Panc1 (cell line): ENCODE measurements at regions not wholly inside any gene's neighbourhood (a gene's known extent, or its start where the extent isn't known, plus 50 kb on each side); places are given as distances from the start of the nearest gene placed in this dataset.

Experiments used
- ATAC-seq: fragments of 200-7000 bp; cut with Tn5 transposase; 2 replicates; pipeline ENCODE4 v1.9.1; 2020; ENCODE audit warnings: mild to moderate bottlenecking, moderate library complexity
- BruUV-seq: library from RNA; stranded (reverse); fragments of 400-500 nt; replicated peaks from 2 replicates; lab custom pipeline; 2021; lab: Mats Ljungman, UMichigan
- CTCF ChIA-PET: fragments of 300-600 bp; sonication (Branson Sonifier 250); formaldehyde crosslinking; loops from one replicate; lab custom pipeline; 2022; ENCODE audit warnings: antibody characterized with exemption; lab: Charles Lee
- POLR2A ChIA-PET: fragments of 300-600 bp; sonication (Branson Sonifier 250); formaldehyde crosslinking; loops from one replicate; lab custom pipeline; 2022; ENCODE audit warnings: antibody characterized with exemption; lab: Charles Lee
- DNase-seq: peaks from one replicate; pipeline ENCODE4 v3.0.0-alpha.2; 2010; ENCODE audit warnings: low read depth, low spot score
- H3K27ac ChIP-seq: 2 replicates; pipeline ENCODE4 v1.5.1; 2011; ENCODE audit warnings: mild to moderate bottlenecking, low read length, inconsistent platforms
- H3K27me3 ChIP-seq: fragments of 200-500 bp; sonication (Bioruptor generic); 2 replicates; pipeline ENCODE4 v1.6.0; 2014; ENCODE audit warnings: low read length, inconsistent platforms; ENCODE audit not compliant: control insufficient read depth, insufficient read depth
- H3K36me3 ChIP-seq: fragments of 200-500 bp; sonication (Bioruptor generic); 2 replicates; pipeline ENCODE4 v1.5.1; 2014; ENCODE audit warnings: inconsistent platforms, mild to moderate bottlenecking, low read length, moderate library complexity; ENCODE audit not compliant: control insufficient read depth, insufficient read depth
- H3K4me1 ChIP-seq: 2 replicates; pipeline ENCODE4 v1.5.1; 2011; ENCODE audit warnings: inconsistent platforms, mild to moderate bottlenecking, low read length, moderate library complexity; ENCODE audit not compliant: control insufficient read depth, insufficient read depth
- H3K4me3 ChIP-seq, 2 experiments: 2 replicates each; pipeline ENCODE4 v1.5.1; 2011 to 2012; ENCODE audit warnings: low read depth in 2 of 2, low read length in 2 of 2, mild to moderate bottlenecking in 2 of 2, inconsistent platforms in 1 of 2, moderate library complexity in 1 of 2
- H3K9me3 ChIP-seq: fragments of 200-500 bp; sonication (Bioruptor generic); 2 replicates; pipeline ENCODE4 v1.5.1; 2014; ENCODE audit warnings: low read depth, mild to moderate bottlenecking, inconsistent platforms, low read length, moderate library complexity; ENCODE audit not compliant: control insufficient read depth, insufficient read depth
- POLR2AphosphoS5 ChIP-seq: IDR thresholded peaks from 2 replicates; pipeline ENCODE4 v1.6.1; 2012; ENCODE audit warnings: mild to moderate bottlenecking, low read depth, low read length, moderate library complexity
- SIN3A ChIP-seq: IDR thresholded peaks from 2 replicates; pipeline ENCODE4 v1.6.1; 2012; ENCODE audit warnings: low read depth, mild to moderate bottlenecking, low read length, moderate library complexity, borderline replicate concordance; ENCODE audit not compliant: insufficient read depth
- TCF7L2 ChIP-seq: IDR thresholded peaks from 2 replicates; pipeline ENCODE4 v1.6.1; 2011; ENCODE audit warnings: mild to moderate bottlenecking, low read depth, low read length, inconsistent platforms
- in situ Hi-C: cut with HindIII; loops from 2 replicates; pipeline ENCODE4 v1.10.0; 2016; ENCODE audit warnings: low sequenced_read_pairs, low pct_unique_long_range_greater_than_20kb
- intact Hi-C: fragments of 100-400 bp; cut with micrococcal nuclease; formaldehyde crosslinking; loops from one replicate; pipeline ENCODE4 v1.10.0; 2022; ENCODE audit not compliant: unreplicated experiment
- TF ChIP-seq, protein P1 (sequence below), 2 experiments: IDR thresholded peaks; 2 replicates each; pipeline ENCODE4 v1.6.1; 2011 to 2012; ENCODE audit warnings: low read depth in 2 of 2, control low read depth in 1 of 2, low read length in 1 of 2, mild to moderate bottlenecking in 1 of 2, moderate library complexity in 1 of 2; ENCODE audit not compliant: insufficient read depth in 1 of 2
- TF ChIP-seq, protein P2 (sequence below): fragments of 450-650 bp; IDR thresholded peaks from 2 replicates; pipeline ENCODE4 v1.5.1; 2017; ENCODE audit warnings: mild to moderate bottlenecking

DNA sequence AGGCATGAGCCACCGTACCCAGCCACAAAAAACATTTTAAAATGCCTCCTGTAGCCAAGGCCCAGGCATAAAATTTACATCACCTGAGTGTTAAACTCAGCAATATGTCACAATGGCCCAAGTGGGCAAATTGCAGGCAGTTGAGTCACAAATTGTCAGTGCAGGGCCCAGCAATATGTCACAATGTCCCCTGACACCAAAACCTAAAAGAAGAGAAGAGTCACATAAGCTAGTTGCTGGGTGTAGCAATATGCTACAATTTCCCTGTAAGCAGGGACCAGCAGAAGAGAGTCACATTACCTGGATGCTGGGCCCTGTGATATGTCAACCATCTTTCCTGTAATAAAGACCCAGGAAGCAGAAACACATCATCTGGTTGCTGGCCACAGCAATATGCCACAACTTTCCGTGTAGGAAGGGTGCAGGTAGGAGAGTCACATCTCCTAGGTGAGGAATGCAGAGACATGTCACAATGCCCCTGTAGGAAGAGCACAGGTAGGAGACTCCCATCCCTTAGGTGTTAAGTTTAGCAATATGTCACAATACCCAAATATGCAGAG lies 136.0 kb upstream of the ZNF91 start:
- ChIA-PET CTCF (no interaction called here), POLR2A (interaction anchor here (0.6 kb wide), 1 partner anchor 16 kb away, joined by 3 read pairs; no protein-coding TSS in a partner anchor)
- no peaks in the 10 kb centered on the region for H3K9me3 ChIP-seq
- no peaks in the 10 kb centered on the region for H3K36me3 ChIP-seq
- BruUV-seq: no TSS peak
- no peak overlapping the region for H3K4me3 ChIP-seq
- no peaks in the 10 kb centered on the region for H3K4me1 ChIP-seq
- H3K27ac ChIP-seq: no peak overlapping the region
- ATAC-seq (no peak), DNase-seq (no peak)
- intact Hi-C loops (no loop called here), in situ Hi-C loops (no loop called here)
- H3K27me3 ChIP-seq: no peaks in the 10 kb centered on the region
- TF ChIP-seq SIN3A (no peak), TCF7L2 (no peak), POLR2AphosphoS5 (no peak)
- TF ChIP-seq, protein P1, sequence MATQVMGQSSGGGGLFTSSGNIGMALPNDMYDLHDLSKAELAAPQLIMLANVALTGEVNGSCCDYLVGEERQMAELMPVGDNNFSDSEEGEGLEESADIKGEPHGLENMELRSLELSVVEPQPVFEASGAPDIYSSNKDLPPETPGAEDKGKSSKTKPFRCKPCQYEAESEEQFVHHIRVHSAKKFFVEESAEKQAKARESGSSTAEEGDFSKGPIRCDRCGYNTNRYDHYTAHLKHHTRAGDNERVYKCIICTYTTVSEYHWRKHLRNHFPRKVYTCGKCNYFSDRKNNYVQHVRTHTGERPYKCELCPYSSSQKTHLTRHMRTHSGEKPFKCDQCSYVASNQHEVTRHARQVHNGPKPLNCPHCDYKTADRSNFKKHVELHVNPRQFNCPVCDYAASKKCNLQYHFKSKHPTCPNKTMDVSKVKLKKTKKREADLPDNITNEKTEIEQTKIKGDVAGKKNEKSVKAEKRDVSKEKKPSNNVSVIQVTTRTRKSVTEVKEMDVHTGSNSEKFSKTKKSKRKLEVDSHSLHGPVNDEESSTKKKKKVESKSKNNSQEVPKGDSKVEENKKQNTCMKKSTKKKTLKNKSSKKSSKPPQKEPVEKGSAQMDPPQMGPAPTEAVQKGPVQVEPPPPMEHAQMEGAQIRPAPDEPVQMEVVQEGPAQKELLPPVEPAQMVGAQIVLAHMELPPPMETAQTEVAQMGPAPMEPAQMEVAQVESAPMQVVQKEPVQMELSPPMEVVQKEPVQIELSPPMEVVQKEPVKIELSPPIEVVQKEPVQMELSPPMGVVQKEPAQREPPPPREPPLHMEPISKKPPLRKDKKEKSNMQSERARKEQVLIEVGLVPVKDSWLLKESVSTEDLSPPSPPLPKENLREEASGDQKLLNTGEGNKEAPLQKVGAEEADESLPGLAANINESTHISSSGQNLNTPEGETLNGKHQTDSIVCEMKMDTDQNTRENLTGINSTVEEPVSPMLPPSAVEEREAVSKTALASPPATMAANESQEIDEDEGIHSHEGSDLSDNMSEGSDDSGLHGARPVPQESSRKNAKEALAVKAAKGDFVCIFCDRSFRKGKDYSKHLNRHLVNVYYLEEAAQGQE (IDR thresholded peaks at IDR 0.05; ENCODE audit: insufficient read depth in 1 of 2, low read depth in 2 of 2, low read length in 1 of 2): no peak
- TF ChIP-seq, protein P2, sequence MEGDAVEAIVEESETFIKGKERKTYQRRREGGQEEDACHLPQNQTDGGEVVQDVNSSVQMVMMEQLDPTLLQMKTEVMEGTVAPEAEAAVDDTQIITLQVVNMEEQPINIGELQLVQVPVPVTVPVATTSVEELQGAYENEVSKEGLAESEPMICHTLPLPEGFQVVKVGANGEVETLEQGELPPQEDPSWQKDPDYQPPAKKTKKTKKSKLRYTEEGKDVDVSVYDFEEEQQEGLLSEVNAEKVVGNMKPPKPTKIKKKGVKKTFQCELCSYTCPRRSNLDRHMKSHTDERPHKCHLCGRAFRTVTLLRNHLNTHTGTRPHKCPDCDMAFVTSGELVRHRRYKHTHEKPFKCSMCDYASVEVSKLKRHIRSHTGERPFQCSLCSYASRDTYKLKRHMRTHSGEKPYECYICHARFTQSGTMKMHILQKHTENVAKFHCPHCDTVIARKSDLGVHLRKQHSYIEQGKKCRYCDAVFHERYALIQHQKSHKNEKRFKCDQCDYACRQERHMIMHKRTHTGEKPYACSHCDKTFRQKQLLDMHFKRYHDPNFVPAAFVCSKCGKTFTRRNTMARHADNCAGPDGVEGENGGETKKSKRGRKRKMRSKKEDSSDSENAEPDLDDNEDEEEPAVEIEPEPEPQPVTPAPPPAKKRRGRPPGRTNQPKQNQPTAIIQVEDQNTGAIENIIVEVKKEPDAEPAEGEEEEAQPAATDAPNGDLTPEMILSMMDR: no peak

DNA sequence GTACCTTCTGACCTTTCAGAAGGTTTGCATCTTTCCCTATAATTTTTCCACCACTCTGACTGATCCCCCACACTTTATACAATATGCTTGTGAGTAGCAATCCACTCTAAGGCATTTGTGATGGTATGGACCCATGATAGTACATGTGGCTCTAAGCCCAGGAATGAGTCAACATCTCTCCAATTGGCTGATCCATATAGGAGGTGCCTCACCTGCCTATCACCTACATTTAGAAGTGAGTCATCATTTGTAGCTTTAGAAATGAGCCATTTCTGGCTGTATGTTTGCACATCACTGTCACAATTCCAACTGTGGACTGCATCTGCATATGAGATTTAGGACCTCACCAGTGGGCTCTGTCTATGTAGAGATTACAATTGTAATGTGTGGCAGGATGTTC lies 133.1 kb upstream of the ZNF91 start:
- BruUV-seq: no TSS peak

More for the DNA sequence above, 133.1 kb upstream of the ZNF91 start:
- Histone ChIP-seq H3K27ac (no peak overlapping the region), H3K36me3 (no peaks in the 10 kb centered on the region), H3K4me3 (no peak overlapping the region), H3K27me3 (no peaks in the 10 kb centered on the region), H3K4me1 (no peaks in the 10 kb centered on the region), H3K9me3 (no peaks in the 10 kb centered on the region)
- intact Hi-C loops (no loop called here), in situ Hi-C loops (no loop called here)
- no peak for ATAC-seq
- TF ChIP-seq POLR2AphosphoS5 (no peak), SIN3A (no peak), TCF7L2 (no peak)
- TF ChIP-seq, protein P1 (IDR thresholded peaks at IDR 0.05; ENCODE audit: insufficient read depth in 1 of 2, low read depth in 2 of 2, low read length in 1 of 2): no peak
- TF ChIP-seq, protein P2: no peak
- DNase-seq: no peak
- ChIA-PET CTCF (no interaction called here), POLR2A (no interaction called here)
